H1 (cell line): ENCODE measurements at regions not wholly inside any gene's neighbourhood (a gene's known extent, or its start where the extent isn't known, plus 50 kb on each side); places are given as distances from the start of the nearest gene placed in this dataset.

Experiments used
- CHD2 ChIP-seq: IDR thresholded peaks from 2 replicates; pipeline ENCODE4 v1.6.1; 2012; ENCODE audit warnings: low read length, improper control_type of control experiment
- CTCF ChIP-seq, 3 experiments: IDR thresholded peaks; 1 replicate in 2 of 3; 2 replicates in 1 of 3; pipeline versions ENCODE4 v1.5.1 to v1.6.1; 2011; ENCODE audit warnings: low read length in 3 of 3, mild to moderate bottlenecking in 3 of 3, inconsistent platforms in 2 of 3, low read depth in 1 of 3, moderate library complexity in 1 of 3; ENCODE audit not compliant: insufficient read depth in 1 of 3; ENCODE audit errors: control extremely low read depth in 1 of 3
- EGR1 ChIP-seq: IDR thresholded peaks from 2 replicates; pipeline ENCODE4 v1.6.1; 2011; ENCODE audit warnings: low read depth, low read length, borderline replicate concordance
- EZH2 ChIP-seq: fragments of 200-600 bp; sonication (generic); IDR thresholded peaks from 2 replicates; pipeline ENCODE4 v1.7.1; 2012; ENCODE audit warnings: low read depth, mild to moderate bottlenecking, moderate library complexity, low read length, inconsistent platforms; ENCODE audit not compliant: severe bottlenecking
- GTF2F1 ChIP-seq: IDR thresholded peaks from 2 replicates; pipeline ENCODE4 v1.6.1; 2012; ENCODE audit warnings: low read depth, low read length, improper control_type of control experiment, borderline replicate concordance
- HDAC2 ChIP-seq, 2 experiments: fragments of 300-600 bp in 1 of 2; sonication (generic) in 1 of 2; IDR thresholded peaks; 2 replicates each; pipeline ENCODE4 v1.6.1; 2011 to 2012; ENCODE audit warnings: low read depth in 2 of 2, low read length in 2 of 2, mild to moderate bottlenecking in 2 of 2, moderate library complexity in 2 of 2, borderline replicate concordance in 1 of 2, inconsistent platforms in 1 of 2
- POLR2AphosphoS5 ChIP-seq: IDR thresholded peaks from 2 replicates; pipeline ENCODE4 v1.6.1; 2011; ENCODE audit warnings: low read depth, low read length
- SP1 ChIP-seq: IDR thresholded peaks from 2 replicates; pipeline ENCODE4 v1.6.1; 2011; ENCODE audit warnings: low read depth, low read length

GRCh38 chr1:4088676-4089075 lies 188.6 kb upstream of the C1orf174 start:
- TF ChIP-seq CTCF (IDR thresholded peaks at IDR 0.05; ENCODE audit: control extremely low read depth in 1 of 3, insufficient read depth in 1 of 3, low read depth in 1 of 3, low read length in 3 of 3) = no peak
- no peak for TF ChIP-seq HDAC2 (IDR thresholded peaks at IDR 0.05; ENCODE audit: borderline replicate concordance in 1 of 2, low read depth in 2 of 2, low read length in 2 of 2)
- TF ChIP-seq CHD2 = no peak
- no peak for TF ChIP-seq GTF2F1
- TF ChIP-seq EGR1 = no peak
- no peak for TF ChIP-seq EZH2
- no peak for TF ChIP-seq POLR2AphosphoS5
- TF ChIP-seq SP1 = no peak
